Central memory CD8-positive, alpha-beta T cell (primary cell): ENCODE measurements at regions not wholly inside any gene's neighbourhood (a gene's known extent, or its start where the extent isn't known, plus 50 kb on each side); places are given as distances from the start of the nearest gene placed in this dataset.

Experiments
- ATAC-seq: fragments of 150-1000 bp; cut with Tn5 transposase; replicated peaks from 2 replicates; pipeline ENCODE4 v1.10.0; 2022; ENCODE audit warnings: mild to moderate bottlenecking, moderate FRiP score, moderate number of reproducible peaks; ENCODE audit not compliant: poor library complexity, severe bottlenecking; ENCODE audit errors: extremely low read depth
- DNase-seq, 2 donors: peaks; one replicate each; pipeline ENCODE4 v3.0.0; 2021; ENCODE audit warnings: low spot score in 2 of 2
- H3K27ac Mint-ChIP-seq: one replicate; pipeline ENCODE4 v1.8.0; 2022; ENCODE audit warnings: low read depth, mild to moderate bottlenecking, moderate library complexity, mixed read lengths
- H3K27me3 Mint-ChIP-seq: one replicate; pipeline ENCODE4 v1.8.0; 2022; ENCODE audit warnings: mixed read lengths
- H3K36me3 Mint-ChIP-seq: one replicate; pipeline ENCODE4 v1.8.0; 2022; ENCODE audit warnings: mild to moderate bottlenecking, moderate library complexity, mixed read lengths; ENCODE audit not compliant: insufficient read depth
- H3K4me1 Mint-ChIP-seq: one replicate; pipeline ENCODE4 v1.8.0; 2022; ENCODE audit warnings: mixed read lengths
- H3K4me3 Mint-ChIP-seq: one replicate; pipeline ENCODE4 v1.8.0; 2022; ENCODE audit warnings: mild to moderate bottlenecking, moderate library complexity, mixed read lengths
- H3K9me3 Mint-ChIP-seq: one replicate; pipeline ENCODE4 v1.8.0; 2022; ENCODE audit warnings: mixed read lengths

DNA sequence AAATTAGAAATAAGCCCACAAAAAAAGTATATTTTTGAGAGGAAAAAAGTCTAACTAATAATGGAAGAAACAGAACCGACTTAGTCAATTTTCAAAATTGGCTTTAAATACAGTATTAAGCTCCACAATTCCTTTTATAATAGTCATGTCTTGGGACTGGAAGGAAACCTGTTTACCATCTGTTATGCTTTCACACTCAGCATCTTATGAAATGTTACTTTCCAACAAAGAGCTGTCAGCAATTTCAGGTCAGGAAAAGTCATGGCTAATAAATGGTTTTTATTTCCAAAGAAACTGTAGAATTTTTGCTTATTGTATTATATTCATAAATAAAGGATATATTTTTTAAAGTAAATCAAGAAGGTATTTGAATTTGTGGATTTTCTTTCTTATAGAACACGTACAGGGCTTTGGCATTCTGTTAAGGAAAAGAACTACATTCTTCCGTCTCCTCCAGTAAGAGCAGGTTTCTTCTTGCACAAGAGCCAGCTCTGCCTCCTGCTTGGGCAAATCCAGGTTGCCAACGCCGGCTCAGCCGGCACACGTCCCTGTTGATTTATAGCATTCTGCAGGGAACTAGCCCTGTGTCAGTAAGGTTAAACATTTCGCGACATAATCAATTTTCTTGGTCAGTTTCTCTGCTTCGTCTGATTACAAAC, 52.9 kb upstream of the GPR12 start:
- no peaks in the 10 kb centered on the region for H3K9me3 Mint-ChIP-seq
- ATAC-seq (no peak), DNase-seq (no peak)
- no peak overlapping the region for H3K27ac Mint-ChIP-seq
- H3K4me1 Mint-ChIP-seq: no peaks in the 10 kb centered on the region
- no peak overlapping the region for H3K4me3 Mint-ChIP-seq
- peaks cover 2% of the 10 kb centered on the region for H3K36me3 Mint-ChIP-seq
- peaks cover 62% of the 10 kb centered on the region for H3K27me3 Mint-ChIP-seq

DNA sequence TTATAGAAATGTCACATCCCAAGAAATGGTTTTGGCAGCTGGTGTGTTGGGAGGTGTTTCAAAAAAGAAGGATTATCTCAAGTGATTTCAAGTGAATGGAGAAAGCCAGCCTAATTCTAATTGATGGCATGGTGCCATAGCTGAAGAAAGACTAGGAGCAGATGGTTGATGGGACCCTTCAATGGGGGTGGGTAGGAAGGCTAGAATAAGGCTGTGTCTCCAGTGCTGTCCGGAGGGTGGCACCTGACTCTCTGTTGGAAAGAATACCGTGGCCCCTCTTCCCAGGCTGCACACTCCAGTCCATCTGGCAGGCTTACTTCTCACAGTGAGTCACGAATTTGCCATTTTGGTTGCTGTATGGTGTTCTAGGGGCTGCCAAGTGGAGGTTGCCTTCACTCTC, 51.0 kb upstream of the GPR12 start:
- no peak for ATAC-seq
- peaks cover 74% of the 10 kb centered on the region for H3K27me3 Mint-ChIP-seq

More for the DNA sequence above, 51.0 kb upstream of the GPR12 start:
- Mint-ChIP-seq H3K4me1 (no peaks in the 10 kb centered on the region), H3K36me3 (peaks cover 2% of the 10 kb centered on the region), H3K9me3 (no peaks in the 10 kb centered on the region), H3K27ac (no peak overlapping the region), H3K4me3 (no peak overlapping the region)
- DNase-seq: no peak
